ENCODE measurements at regions not wholly inside any gene's neighbourhood (a gene's known extent, or its start where the extent isn't known, plus 50 kb on each side); places are given as distances from the start of the nearest gene placed in this dataset.

- no peak overlapping the region for H3K4me3 ChIP-seq (ENCODE audit: low read depth, low read length)
- TF ChIP-seq CTCF (IDR thresholded peaks at IDR 0.05; ENCODE audit: control insufficient read depth, extremely low read depth, insufficient read depth): no peak
- no peak for DNase-seq (ENCODE audit: low read depth)
Observed at GRCh38 chr11:56898856-56899255, 89.9 kb upstream of the OR5AK2 start.

- no peak for TF ChIP-seq CTCF (IDR thresholded peaks at IDR 0.05; ENCODE audit: control insufficient read depth, extremely low read depth, insufficient read depth)
- no peak for DNase-seq (ENCODE audit: low read depth)
- H3K4me3 ChIP-seq (ENCODE audit: low read depth, low read length): no peak overlapping the region
Observed at GRCh38 chr11:56890584-56891305, 98.0 kb upstream of the OR5AK2 start.

- TF ChIP-seq CTCF (IDR thresholded peaks at IDR 0.05; ENCODE audit: control insufficient read depth, extremely low read depth, insufficient read depth): no peak
- no peak for DNase-seq (ENCODE audit: low read depth)
- no peak overlapping the region for H3K4me3 ChIP-seq (ENCODE audit: low read depth, low read length)
Observed at GRCh38 chr11:56889986-56890385, 98.7 kb upstream of the OR5AK2 start.

GRCh38 chr11:56887940-56888339 is 100.8 kb upstream of the OR5AK2 start:
- no peak for DNase-seq (ENCODE audit: low read depth)
- H3K4me3 ChIP-seq (ENCODE audit: low read depth, low read length): no peak overlapping the region
- TF ChIP-seq CTCF (IDR thresholded peaks at IDR 0.05; ENCODE audit: control insufficient read depth, extremely low read depth, insufficient read depth): no peak

DNA sequence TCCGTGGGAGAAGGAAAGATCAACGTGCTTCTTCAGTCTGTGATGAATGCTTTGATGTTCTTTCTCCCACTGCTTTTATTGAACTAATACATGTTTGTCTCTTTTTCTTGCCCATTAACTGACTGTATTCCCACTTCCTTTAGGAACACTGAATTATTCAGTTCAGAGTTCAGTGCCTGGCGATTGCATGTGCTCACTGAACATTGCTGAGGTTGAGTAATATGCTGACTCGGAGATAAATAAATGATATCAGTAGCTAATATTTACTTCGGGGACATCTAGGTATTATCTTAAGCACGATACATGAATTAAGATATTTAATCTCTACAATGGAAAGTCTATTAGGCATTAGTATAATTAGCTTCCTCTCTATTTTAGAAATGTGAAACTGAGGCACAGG is 102.3 kb upstream of the OR5AK2 start:
- DNase-seq (ENCODE audit: low read depth): no peak
- no peak overlapping the region for H3K4me3 ChIP-seq (ENCODE audit: low read depth, low read length)
- TF ChIP-seq CTCF (IDR thresholded peaks at IDR 0.05; ENCODE audit: control insufficient read depth, extremely low read depth, insufficient read depth): no peak

DNA sequence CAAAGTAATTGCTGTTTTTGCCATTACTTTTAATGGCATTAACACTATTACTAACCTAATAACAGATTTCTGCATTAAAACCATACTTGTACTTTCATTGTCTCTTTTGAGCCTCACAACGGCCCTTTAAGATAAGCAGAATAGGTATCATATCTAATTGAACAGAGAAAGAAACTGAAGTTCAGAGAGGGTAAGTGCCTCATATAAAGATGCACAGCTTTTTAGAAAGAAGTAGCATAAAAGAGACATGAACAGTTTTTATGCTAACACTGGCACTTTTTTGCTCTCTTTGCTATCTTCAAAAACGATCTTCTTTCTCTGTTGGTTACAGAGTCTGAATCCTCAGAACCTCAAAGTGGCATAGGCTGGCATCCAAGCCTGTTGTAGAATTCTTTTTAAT is 102.9 kb upstream of the OR5AK2 start:
- TF ChIP-seq CTCF (IDR thresholded peaks at IDR 0.05; ENCODE audit: control insufficient read depth, extremely low read depth, insufficient read depth): no peak
- DNase-seq (ENCODE audit: low read depth): no peak
- no peak overlapping the region for H3K4me3 ChIP-seq (ENCODE audit: low read depth, low read length)

DNA sequence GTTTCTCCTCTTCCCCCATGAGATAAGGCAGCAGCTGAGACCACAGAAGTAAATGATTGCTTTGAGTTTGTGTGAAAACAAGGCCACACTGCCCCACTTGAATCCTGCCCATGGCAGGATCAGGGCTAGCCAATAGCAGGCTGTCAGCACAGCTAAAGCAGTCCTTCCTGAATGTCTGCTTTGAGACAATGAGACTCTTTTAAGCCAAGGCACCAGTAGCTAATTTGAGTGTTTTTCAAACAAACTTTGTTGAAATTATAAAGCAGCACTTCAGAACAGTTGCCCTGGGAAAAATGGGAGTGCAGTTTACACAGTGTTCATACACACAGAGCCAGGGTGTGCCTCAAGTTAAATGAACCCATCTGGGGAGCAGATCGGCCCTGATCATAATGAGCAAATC is 103.5 kb upstream of the OR5AK2 start:
- DNase-seq (ENCODE audit: low read depth): no peak
- no peak overlapping the region for H3K4me3 ChIP-seq (ENCODE audit: low read depth, low read length)
- no peak for TF ChIP-seq CTCF (IDR thresholded peaks at IDR 0.05; ENCODE audit: control insufficient read depth, extremely low read depth, insufficient read depth)

Data from LNCaP clone FGC (cell line).